CD4-positive, alpha-beta T cell treated with Interleukin-21 for 1 hour (primary cell): ENCODE measurements at regions not wholly inside any gene's neighbourhood (a gene's known extent, or its start where the extent isn't known, plus 50 kb on each side); places are given as distances from the start of the nearest gene placed in this dataset.

Experiments used
- DNase-seq: peaks from one replicate; pipeline ENCODE4 v3.0.0-alpha.2; 2020

DNA sequence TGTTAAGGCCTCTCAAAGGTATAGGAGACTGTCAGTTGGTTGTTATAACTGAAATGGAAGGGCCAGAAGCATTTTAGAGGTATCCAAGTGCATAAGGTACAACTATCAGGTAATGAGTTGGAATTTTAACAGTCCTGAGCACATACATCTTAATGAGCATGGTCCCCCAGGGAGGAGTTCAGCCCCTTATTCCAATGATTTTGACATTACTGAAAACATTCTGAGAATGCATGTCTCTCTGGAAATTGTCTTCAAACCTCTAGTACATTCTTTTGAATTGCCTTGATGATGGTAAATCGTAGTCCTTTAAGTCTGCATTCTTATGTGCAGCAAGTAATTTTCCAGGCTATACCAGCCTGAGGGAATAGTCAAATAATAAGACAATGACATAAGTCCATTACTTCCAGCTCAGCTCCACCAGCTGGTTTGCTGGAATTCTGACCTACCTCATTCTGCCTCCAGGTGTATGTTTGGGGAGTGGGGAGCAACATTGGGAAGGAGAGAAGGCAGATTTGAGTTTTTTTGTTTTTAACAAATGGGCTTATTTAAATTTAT is 239.2 kb downstream of the MSRB3 start:
- no peak for DNase-seq

DNA sequence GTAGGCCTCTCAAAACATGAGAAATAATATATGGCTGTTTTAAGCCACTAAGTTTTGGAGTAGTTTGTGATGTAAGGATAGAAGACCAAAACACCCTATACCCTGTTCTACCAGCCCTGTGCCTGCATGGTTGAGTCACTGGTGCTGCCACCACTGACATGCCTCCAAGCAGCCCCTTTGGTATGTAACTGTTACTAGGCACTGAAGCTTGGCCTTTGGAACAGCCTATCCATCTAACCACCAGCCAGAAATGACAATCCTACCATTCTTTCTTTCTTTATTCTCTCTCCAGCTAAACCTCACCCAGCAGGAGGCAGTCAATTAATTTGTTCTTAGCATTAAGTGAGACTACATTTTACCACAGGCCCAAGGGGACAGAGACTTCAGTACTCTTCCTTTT is 240.3 kb downstream of the MSRB3 start:
- no peak for DNase-seq

DNA sequence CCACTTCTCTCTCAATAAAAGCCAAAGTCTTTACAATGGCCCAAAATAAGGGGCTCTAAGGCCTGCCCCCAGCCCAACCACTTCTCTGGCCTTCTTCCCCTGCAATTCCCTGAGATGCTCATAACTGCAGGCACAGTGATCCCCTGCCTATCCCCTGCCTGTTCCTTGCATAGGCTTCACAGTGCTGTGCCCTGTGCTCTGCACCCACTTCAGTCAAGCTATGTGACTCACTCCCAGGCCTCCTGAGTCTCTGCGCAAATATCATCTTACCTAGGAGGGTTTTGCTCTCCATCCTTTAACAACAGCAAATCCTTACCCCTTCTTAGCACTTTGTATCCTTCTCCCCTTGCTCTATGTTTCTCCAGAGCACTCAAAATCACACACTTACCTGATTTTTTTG is 242.2 kb downstream of the MSRB3 start:
- no peak for DNase-seq

DNA sequence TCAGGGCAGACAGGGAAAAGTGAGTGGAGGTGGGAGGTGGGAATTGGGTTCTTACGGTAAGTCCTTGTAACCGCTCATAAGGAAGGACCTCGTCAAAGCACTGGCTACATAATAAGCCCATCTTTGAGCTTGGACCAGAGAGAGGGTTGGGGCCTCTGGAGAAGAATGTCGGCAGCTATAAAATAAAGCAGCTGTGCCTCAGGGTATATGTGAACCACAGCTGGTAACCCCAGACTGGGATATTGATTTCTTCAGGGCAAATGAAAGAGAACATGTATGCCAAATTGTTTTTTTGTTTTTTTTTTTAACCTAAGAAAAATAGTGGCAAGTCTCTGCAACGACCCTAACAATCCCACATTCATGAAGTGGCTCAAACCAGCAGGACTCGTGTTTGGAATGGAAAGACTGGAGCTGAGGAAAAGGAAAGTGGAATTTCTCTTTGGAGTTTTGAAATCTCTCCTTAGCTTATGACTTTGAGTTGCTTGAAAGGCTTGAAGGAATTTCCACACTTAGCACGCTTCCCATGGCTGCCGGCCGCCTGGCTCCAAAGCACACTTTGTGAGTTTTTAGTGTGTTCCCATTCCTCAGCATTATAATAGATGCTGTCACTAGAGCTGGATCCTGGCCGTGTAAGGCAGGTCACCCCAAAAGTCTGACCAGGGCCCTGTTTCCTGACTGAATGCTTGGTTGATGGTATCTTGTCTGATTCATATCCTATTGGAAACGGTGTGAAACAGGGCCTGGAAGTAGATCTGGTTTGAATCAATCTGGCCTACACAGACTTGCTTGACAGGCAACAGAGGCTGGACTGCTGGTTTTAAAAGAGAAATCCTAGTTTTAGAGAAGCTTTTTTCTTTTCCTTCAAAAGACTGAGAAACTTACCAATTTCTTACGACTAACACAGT is 244.7 kb downstream of the MSRB3 start:
- DNase-seq: no peak

DNA sequence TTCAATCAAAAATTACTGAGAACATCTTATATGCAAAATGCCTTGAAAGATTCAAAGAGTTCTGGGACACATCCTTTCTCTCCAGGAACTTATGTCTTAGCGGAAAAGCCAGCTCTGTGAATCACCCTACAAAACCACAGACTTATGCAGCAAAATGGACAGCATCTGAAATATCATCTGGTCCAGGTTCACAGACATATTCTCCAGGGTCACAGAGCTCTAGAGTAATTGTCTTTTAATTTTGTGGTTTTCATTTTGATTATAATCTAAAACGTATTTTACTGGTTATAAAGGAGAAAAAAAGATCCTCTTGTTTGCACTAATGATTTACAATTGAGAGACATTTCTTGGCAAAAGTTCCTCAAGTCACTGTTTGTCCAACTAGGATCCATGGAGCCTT is 246.2 kb downstream of the MSRB3 start:
- no peak for DNase-seq

DNA sequence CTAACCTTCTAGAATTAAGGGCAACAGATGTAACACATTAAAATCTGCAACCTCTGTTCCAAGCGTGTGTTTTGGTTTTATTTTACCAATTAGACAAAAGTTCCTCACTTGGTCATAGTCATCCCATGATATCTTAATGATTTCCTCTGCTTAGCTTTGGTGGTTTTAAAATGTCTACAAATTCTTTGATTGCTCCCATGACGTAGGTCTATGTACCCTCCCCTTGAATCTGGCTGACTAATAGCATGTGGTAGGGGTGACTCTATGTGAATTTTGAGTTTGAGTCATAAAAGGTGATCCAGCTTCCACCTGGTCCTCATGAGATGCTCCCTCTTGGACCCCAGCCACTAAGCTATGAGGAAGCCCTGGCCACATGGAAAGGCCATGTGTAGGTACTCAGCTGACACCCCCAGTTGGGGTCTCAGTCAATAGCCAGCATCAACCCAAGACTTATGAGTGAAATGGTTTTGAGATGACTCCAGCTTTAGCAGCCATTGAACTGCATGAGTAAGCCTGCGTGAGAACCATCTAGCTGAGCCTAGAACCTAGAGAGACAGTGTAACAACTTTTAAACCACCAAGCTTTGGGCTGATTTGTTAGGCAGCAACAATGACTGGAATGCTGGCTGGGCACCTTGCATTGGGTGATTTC is 247.1 kb downstream of the MSRB3 start:
- no peak for DNase-seq

DNA sequence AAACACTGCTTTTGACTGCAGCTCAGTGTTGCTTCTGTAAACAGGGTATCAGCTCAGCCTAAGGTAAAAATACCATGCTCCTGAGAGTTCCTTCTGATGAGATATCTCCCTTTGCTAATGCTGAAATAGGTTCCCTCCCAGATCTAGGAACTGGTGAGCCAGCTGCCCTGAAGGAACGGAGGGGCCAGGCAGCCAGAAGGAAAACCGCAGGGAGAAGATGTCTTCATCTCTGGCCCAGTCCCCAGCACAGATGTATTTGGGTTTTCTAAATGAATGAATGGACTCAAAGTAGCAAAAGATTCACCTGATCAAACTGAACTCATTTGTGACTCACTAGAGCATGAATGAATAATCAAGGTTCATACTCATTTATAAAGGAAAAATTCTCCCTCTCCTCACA is 247.8 kb downstream of the MSRB3 start:
- DNase-seq: no peak

DNA sequence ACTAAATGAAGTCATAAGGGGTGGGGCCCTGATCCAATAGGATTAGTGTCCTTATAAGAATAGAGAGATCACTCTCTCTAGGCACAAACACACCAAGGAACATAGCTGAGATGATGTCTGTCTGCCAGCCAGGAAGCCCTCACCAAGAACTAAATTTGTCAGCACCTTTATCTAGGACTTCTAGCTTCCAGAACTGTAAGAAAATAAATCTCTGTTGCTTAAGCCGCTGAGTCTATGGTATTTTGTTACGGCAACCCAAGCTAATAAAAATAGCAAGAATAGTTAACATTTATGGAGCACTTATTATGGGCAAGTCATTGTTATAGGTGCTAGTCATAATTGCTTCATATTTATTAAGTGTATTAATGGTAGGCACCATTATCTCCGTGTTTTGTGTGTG is 249.6 kb downstream of the MSRB3 start:
- no peak for DNase-seq

DNA sequence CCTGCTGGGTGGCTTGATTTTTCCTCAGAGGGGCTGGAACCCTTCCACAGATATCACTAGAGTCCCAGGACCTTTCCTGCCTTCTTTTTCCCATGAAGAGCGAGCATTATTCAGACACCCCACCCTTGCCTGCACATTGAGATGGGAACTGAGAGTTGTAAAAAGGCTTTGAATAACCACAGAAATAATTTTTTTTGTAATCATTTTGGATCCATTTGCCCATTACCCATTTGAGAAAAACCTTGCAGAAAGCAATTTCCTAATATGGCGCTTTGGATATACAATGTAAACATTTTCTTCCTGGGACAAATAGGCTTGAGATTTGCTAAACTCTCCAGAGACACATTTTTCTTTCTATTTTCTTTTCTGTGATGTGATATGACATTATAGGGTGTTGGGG is 250.6 kb downstream of the MSRB3 start:
- no peak for DNase-seq

DNA sequence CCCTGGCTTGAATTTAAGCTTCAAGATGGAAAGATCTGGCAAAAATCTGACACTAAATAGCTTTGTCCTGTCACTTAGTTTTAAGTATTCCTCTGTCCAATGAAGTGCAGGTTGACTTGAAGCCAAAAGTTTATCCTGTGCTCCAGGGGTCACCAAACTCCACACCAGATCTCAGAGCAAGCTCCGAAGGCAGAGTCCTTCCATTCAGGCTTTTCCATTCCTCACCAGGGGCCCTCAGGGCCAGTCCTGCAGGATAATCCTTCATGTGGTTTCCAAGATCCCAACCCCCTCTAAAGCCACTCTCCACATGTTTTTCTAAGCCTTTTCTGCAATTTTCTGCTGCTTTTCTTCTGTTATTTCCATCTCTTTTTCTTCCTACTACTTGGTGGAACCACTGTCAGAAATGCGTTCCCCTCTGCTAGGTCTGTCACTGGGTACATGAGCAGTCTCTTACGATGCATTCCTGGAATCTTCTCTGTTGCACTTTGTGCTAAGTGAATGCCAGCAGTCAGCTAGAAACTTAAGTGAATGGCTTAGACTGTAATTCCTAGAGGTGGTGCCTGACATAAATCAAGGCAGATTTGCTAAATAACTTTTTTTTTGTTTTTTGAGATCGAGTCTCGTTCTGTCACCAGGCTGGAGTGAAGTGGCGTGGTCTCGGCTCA is 251.4 kb downstream of the MSRB3 start:
- no peak for DNase-seq

DNA sequence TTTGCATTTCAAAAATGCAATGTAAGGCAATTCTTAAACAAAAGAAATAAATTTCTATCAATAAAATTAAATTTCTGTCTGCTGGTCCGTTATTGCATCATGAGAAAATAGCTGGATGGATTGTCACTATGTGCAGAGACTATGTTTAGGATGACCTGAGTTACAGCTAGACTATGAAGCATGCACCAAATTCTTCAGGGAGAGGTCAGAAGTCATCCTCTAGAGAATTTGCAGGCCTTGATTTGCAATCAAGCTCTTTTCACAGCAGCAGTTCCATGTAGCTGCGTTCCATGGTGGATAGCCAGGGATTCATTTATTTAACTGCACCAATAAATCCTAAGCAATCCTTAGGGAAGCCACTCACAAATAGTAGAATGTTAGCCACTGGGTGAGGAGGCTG is 253.7 kb downstream of the MSRB3 start:
- no peak for DNase-seq

DNA sequence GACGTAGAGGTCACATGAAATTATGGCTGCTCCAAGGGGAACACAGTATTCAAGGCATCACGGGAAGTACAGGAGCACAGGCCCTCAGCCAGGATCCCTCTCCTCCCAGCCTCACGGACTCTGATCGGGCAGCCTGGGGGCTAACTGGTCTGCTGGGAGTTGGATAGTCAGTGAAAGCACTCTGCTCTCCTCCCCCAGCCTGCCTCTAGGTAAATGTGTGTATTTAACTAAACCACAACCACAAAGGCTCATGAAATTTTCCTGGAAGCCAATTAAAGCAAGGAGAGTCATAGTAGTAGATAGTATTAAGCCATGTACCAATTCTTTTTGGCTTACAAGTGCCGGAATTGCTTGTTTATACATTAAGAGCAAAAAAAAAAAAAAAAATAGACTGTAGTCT is 254.3 kb downstream of the MSRB3 start:
- no peak for DNase-seq

DNA sequence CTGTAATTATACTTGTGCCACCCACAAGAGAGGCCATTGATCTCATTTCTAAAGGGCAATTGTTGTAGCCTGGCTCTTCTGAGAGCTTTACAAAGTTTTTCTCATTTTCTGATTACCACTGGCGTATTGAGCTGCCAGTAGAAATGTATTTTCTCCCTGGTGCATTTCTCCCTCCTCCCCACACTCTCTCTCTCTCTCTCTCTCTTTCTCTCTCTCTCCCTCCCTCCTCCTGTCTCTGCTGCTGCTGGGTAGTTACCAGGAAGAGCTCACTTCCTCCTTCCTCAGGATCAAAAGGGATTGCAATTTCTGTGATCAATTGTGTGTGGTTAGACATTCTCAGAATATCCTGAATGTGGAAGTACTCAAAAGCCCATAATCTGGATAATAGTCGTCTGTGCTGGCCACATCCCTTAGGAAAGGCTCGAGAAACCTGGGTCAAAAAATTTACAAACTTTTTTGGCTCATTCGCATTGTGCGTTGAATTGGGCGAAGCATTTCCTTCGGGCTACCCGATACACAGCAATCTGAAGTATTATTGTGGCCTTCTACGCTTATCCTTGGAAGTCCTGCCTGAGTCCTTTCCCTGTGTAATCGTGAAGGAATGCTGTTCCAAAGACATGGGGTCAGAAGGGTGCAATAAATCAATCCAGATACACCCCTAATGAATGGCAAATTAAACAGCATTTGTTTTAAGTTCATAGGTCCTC is 254.8 kb downstream of the MSRB3 start:
- no peak for DNase-seq

DNA sequence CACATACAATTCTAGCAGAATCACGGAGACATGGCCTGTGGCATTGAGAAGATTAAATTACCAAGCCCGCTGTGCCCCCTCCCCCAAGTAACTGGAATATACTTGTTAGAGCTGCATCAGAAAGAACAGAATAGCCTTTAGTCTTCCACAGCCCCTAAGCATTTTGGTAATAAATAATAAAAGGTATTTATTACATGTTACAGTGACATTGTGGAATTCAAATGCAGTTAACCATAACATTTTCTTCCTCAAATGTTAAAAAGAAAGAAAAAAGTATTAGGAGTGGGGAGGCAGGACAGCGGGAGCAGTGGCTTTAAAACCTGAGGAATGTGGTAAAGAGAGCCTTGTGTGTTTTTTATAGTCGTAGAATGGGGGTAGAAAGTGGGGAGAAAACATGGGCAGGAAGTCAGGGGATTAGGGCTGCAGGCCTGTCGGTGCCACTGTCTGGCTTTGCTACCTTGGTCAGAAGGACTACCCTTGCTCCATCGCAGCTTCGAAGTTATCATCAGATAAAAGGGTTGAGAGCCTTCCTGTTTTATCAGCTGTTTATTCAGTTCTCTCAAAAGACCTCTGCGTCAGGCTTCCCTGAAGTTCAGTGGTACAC is 255.9 kb downstream of the MSRB3 start:
- no peak for DNase-seq

DNA sequence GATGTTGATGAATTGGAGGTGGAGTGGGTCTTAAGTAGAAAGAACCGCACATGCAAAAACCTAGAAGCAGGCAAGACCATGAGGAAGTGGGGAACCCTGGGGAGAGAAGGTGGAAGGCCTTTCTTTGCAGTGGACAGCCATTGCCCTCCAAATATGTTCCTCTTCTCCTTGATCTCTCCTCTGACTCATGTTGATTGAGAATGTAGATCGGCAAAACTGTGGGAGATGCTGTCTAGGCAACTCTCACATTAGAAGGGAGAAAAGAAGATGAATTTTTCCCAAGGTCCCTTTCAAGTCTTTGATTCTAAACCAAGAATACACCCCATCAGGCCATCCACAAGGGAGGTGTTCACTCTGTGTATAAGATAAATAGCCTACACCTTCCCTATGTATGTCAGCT is 257.5 kb downstream of the MSRB3 start:
- DNase-seq: no peak

DNA sequence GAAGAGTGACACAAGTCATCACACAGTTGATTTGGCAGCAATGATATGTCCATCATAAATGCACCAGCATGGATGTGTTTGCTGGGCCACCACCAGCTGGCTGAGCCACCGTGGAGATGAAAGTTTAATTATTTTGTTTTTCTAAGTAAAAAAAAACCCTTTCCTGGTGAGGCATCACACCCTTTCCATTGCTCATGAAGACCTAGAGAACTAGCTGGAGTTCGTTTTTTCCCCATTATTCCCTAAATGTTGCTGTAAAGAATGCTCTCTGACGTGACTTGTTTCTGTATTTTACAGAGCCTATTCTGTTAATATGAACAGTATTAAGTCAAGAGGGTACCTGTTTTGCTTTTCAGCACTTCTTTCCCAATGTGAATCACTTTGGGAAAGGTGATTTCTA is 257.9 kb downstream of the MSRB3 start:
- DNase-seq: no peak

DNA sequence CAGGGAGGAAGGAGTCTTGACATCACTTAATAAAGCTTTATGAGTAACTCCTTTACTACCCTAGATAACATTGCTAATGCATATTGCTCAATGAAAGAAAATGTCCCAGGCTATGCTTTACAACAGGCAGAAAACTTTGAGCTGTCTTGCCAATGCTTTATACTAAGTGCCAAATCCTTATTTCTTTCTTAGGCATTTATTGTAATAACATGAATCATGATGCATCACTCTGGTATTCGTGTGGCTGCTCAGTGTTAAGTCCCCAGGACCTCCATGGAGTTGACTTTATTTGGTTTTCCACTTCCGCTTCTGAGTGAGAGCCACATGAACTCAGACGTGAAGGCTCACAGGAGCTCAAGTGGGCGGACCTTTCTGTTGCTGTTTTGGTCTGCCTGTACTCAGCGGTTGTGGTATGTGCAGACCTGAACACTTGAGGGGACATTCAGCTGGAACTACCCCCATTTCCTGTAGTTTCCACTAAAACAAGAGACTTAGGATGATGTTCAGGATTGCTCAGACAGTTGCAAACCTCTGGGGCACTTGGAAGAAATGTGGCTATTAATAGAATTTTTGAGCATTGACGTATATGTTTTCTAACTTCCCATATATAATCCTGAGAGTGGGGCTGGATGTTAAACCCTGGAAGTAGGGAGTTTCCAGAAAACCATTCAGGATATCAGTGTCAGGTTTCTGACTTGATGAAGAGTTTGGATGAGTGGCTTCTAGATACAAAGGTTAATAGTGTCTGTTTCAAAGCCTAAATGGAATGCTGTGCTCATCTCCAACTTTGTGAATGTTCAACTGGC is 258.6 kb downstream of the MSRB3 start:
- DNase-seq: no peak

DNA sequence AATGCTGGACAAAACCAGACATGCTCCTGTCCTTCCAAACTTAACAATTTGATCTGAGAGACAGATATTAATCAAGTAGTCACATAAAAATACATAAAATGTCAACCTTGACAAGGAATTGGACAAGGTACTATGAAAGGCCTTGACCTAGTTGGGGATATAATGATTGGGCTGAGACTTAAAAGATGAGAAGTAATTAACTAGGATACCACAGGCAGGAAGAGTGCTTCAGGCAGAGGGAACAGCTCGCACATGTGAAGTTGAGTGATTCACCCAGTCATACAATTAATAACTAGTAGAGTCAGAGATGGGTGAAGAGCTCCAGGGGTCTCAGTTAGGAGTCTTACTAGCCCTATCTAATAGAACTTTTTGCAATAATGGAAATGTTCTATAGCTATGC is 259.5 kb downstream of the MSRB3 start:
- DNase-seq: no peak

DNA sequence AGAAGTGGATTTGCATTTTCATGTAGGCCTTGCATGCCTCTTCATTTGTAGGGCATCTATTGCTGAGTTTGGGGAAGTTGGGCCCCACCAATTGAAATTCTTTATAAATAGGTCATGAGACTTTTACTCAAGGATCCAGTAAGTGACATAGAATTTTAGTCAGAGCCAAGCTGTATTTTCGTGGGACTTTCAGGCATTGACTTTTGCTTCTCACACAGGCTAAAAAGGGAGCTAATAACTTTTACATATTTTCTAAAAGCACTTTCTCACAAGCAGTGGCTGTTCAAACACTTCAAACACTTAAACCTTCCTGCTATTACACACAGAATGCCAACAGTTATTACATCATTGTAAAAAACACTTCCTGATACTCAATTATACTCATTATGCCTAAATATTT is 260.5 kb downstream of the MSRB3 start:
- no peak for DNase-seq

DNA sequence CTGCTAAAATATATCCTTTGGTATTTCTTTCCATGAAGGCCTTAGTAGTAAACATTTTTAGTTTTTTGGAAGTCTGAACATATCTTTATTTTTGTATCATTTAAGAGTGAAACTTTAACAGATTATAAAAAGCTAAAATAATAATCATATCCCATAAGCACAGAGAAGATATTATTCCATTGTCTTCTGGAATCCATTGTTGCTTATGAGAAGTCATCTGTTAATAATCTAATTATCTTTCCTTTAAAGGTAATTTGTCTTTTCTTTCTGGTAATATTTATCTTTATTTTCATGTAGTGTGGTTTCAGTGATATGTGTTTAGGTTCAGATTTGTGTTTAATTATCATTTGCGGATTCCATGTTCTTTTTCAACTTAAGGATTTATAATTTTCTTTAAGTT is 261.7 kb downstream of the MSRB3 start:
- no peak for DNase-seq

DNA sequence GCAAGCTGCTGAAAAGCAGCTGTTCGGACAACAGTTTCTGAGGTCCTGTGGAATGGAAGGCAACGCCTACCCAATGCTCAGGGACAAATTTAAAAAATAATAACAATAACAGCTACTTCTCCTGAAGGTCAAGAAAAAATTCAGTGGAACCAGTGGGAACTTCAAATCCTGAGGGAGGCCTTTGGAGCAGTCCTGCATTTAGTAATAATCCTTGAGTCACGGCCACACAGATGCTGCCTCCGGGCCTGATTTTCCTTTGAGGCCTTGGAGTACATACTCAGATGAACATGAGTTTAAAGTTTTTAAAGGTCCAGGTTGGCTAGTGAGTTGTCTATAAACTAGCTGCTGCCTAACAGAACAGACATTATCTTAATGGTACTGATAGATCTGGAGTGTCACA is 268.0 kb downstream of the MSRB3 start:
- DNase-seq: no peak
